Kasumi-1 (cell line): ENCODE measurements at regions not wholly inside any gene's neighbourhood (a gene's known extent, or its start where the extent isn't known, plus 50 kb on each side); places are given as distances from the start of the nearest gene placed in this dataset.
"Not testable (repeated sequence)": the region's sequence is repeated elsewhere in the genome, so short reads cannot be mapped to it uniquely, and the experiment has no call there.

Source experiments
- DNase-seq, 2 experiments: peaks; one replicate each; lab custom pipeline; 2025; lab: John Stamatoyannopoulos, UW

- DNase-seq = no peak
These were observed 54.1 kb downstream of the MAFB start for GRCh38 chr20:40634891-40635290.

DNA sequence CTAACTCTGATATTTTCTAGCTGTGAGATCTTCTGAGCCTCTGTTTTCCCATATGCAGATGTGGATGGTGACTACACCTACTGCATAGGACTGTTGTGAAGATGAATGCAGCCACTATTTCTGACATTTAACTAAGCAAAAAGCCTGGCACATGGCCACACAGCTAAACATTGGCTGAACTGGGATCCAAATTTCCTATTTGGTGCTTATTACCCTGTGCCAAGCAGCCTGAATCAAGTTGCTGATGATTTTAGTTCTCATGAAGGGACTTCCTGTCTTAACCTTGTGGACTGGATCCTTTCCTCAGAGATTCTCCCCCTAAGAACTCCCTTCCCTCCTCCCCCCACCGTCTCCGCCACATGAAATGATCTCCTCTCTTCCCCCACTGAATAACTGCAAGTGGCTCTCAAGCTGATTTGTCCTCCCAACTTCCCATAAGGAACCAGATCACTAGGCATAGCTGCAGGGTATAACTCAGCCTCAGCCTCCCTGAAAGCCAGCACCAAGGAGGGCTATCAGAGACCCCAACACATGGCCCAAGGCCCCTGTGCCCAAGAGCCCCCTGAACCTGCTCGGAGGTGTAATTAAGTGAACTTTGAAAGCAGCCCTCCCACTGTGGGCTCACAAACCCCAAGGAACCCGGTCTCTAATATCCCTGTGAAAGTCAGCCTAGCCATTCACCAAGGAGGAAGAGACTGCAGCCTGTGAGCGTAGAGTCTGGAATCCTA lies 55.7 kb downstream of the MAFB start:
- no peak for DNase-seq

- DNase-seq = no peak
These were observed 56.6 kb downstream of the MAFB start for GRCh38 chr20:40632346-40632976.

- DNase-seq = no peak
These were observed 57.9 kb downstream of the MAFB start for GRCh38 chr20:40631119-40631631.

DNA sequence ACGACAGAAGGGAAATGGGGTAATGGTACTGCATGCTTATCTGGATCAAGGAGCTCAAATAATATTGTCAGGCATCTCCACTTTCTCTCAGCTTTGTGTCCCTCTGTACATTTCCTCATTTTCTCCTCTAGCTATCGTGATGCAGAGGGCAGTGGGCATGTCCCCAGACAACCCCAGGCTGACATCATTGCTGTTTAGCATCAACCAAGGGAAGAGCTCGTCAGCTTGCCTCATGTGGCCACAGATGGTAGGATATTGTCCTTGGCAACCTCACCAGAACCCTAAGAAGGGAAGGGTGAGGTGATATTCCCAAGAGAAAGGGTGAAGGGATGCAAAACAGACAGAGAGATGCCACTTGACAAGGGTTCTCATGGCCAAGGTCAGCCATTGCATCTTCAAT lies 58.3 kb downstream of the MAFB start:
- no peak for DNase-seq

DNA sequence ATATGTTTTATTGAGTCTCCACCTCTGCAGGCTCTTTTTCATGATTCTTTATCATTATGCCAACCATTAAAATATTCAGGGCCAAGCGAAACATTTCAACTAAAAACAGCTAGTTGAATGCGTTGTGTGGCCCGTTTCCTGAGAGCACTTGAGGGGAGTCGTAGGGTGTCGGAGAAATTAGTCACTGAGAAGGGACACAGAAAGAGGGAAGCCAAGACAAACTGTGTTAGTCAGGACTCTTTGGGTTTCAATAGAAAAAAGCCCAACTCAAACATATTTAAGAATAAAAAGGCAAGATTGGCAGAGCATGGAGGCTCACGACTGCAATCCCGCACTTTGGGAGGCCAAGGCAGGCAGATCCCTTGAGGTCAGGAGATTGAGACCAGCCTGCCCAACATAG lies 58.9 kb downstream of the MAFB start:
- no peak for DNase-seq

GRCh38 chr20:40628877-40629276 lies 60.2 kb downstream of the MAFB start:
- no peak for DNase-seq

DNA sequence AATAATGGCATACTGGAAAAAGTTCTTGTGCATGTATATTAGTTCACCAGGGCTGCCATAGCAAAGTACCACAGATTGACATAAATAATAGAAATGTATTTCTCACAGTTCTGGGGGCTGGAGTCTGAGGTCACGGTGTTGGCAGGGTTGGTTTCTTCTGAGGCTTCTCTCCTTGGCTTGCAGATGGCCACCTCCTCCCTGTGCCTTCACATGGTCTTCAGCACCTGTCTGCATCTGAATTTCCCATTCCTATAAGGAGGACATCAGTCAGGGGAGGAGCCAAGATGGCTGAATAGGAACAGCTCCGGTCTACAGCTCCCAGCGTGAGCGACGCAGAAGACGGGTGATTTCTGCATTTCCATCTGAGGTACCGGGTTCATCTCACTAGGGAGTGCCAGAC lies 70.0 kb downstream of the MAFB start:
- DNase-seq = not testable (repeated sequence)

DNA sequence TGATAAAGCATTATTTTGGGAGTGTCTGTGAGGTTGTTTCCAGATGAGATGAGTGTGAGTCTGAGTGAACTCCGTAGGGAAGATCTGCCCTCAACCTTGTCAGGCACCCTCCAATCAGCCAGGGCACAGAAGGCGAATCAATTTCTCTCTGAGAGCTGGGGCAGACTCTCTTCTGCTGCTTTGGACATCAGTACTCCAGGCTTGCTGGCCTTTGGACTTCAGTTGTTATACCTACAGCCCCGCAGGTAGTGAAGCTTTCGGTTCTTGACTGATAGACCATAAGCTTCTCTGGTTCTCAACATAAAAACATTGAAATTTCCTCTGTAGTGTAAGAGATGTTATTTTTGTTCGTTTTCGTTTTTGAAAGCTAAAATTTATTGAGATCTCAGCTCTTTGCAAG lies 71.4 kb downstream of the MAFB start:
- no peak for DNase-seq

- no peak for DNase-seq
These were observed 76.2 kb downstream of the MAFB start for GRCh38 chr20:40612837-40613236.

DNA sequence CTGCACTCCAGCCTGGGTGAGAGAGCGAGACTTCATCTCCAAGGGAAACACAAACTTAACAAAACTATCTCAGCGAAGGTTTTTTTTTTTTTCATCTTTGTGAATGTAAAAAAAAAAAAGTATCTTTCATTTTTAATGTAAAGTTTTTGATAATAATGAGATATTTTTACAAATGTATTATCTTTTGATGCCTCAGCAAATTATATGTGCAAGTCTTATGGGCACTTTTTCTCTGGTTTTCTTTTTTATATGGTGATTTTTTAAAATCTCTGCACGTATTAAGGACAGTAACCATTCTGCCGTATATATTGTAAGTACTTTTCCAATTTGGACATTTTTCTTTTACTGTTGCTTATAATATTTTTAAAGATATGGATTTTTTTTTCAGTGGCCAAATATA lies 76.8 kb downstream of the MAFB start:
- DNase-seq = no peak

GRCh38 chr20:40610730-40611129 lies 78.3 kb downstream of the MAFB start:
- DNase-seq = no peak

- no peak for DNase-seq
These were observed 81.1 kb downstream of the MAFB start for GRCh38 chr20:40607927-40608326.

DNA sequence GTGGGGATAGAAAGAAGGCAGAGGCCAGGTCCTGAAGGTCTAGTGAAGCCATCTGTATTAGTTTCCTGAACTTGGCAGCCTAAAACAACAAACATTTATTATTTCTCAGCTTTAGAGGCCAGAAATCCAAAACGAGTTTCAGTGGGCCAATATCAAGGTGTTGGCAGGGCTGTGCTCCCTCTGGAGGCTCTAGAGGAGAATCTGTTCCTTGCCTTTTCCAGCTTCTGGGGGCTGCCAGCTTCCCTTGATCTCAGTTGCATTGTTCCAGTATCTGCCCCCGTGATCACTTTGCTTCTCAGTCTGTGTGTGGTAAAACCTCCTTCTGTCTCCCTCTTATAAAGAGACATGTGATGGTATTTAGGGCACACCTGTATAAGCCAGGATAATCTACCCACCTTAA lies 82.4 kb downstream of the MAFB start:
- no peak for DNase-seq

GRCh38 chr20:40606237-40606636 lies 82.8 kb downstream of the MAFB start:
- no peak for DNase-seq

- no peak for DNase-seq
These were observed 84.6 kb downstream of the MAFB start for GRCh38 chr20:40604416-40604815.

DNA sequence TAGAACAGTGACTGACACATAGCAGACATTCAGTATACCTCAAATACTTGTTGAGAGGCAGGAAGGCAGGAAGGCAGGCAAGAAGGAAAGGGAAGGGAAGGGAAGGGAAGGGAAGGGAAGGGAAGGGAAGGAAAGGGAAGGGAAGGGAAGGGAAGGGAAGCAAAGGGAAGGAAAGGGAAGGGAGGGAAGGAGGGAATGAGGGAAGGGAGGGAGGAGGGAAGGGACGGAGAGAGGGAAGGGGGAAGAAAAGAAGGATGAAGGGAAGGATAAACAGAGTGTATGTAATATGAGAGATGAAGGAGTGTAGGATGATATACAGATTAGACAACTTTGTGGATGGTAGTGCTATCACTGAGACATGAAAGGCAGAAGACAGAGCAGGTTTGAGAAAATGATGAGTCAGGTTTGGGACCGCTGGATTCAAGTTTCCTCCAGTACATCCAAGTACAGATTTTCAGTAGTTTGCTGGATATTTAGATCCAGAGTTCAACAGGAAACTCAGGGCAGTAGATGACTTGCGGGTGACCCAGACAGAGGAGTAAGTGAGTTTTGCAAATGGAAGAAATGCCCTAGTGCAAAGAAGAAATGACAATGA lies 85.9 kb downstream of the MAFB start:
- no peak for DNase-seq

DNA sequence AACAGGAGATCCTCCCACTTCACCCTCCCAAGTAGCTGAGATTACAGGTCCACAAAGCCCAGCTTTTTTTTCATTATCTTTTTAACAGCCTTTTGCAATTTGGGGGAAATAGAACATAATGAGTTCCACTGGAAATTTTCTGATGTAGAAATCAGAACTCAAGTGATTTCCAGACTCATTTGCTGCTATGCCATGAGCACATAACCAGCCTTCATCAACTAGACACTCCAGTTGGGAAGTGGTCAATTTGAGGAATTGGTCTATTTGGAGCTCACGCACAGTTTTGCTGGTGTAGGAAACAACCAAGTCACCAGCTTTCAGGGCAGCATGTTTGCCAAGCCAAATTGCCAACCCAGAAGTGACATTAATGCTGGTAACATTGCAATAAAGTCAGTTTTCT lies 86.7 kb downstream of the MAFB start:
- no peak for DNase-seq

- DNase-seq = no peak
These were observed 88.4 kb downstream of the MAFB start for GRCh38 chr20:40600441-40601219.

DNA sequence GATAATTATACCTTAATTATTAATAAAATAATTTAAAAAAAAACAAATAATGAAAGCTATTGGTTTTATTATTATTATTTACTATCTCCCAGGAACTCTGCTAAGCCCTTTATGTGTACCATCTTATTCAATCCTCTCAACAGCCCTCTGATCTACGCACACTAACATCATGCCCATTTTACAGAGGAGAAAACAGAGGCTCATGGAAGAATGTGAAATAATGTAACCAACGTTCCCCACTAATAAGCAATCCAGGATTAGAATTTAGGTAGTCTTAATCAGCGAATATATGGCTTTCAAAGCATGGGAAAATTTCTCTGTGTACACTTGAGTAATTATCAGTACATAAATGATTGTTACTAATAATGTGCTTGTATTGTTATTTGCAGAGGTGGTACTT lies 89.0 kb downstream of the MAFB start:
- no peak for DNase-seq

DNA sequence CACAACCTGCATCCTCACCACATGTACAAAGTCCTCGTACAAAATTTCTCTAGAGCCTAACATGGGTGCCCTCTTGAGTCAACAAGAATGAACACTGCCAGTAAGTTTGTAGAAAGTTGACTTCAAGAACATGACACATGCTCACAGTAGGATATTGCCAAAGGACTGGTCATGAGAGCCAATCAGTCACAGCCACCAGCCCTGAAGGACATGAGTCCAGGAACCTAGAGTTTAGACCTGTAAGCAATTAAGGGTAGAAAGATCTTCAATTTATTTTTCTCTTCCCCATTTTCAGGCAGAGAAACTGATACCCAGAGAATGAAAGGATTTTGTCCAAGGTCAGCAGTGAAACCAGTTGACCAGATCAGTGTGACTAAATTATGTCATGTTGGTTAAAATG lies 96.1 kb downstream of the MAFB start:
- no peak for DNase-seq

GRCh38 chr20:40591536-40591935 lies 97.5 kb downstream of the MAFB start:
- DNase-seq = no peak

- no peak for DNase-seq
These were observed 97.9 kb downstream of the MAFB start for GRCh38 chr20:40591119-40591518.
